Mesodermal cell (in vitro differentiated cells): ENCODE measurements at regions not wholly inside any gene's neighbourhood (a gene's known extent, or its start where the extent isn't known, plus 50 kb on each side); places are given as distances from the start of the nearest gene placed in this dataset.

ENCODE experiments used
- H3K27ac ChIP-seq: 2 replicates; pipeline ENCODE4 v1.7.0; 2013; ENCODE audit warnings: mild to moderate bottlenecking, low read depth, low read length, moderate library complexity; ENCODE audit not compliant: severe bottlenecking
- H3K36me3 ChIP-seq: 2 replicates; pipeline ENCODE4 v1.7.1; 2013; ENCODE audit warnings: mild to moderate bottlenecking, low read length, moderate library complexity; ENCODE audit not compliant: control insufficient read depth, insufficient read depth
- H3K4me1 ChIP-seq: one replicate; pipeline ENCODE4 v1.7.1; 2013; ENCODE audit warnings: mild to moderate bottlenecking, low read length; ENCODE audit not compliant: insufficient read depth, control insufficient read depth, poor library complexity, severe bottlenecking
- H3K4me3 ChIP-seq: 2 replicates; pipeline ENCODE4 v1.7.0; 2013; ENCODE audit warnings: low read length, control low read depth, mild to moderate bottlenecking; ENCODE audit not compliant: insufficient read depth, poor library complexity, severe bottlenecking; ENCODE audit errors: extremely low read depth
- H3K9me3 ChIP-seq: 2 replicates; pipeline ENCODE4 v1.7.1; 2013; ENCODE audit warnings: mild to moderate bottlenecking, low read length, moderate library complexity; ENCODE audit not compliant: control insufficient read depth
- WGBS, 2 experiments: methylation state at CpG; one replicate each; pipeline ENCODE4 v1.1.5; 2013; ENCODE audit warnings: missing lambda C conversion rate in 2 of 2; ENCODE audit not compliant: insufficient coverage in 2 of 2; 5-methylcytosine and 5-hydroxymethylcytosine counted together

DNA sequence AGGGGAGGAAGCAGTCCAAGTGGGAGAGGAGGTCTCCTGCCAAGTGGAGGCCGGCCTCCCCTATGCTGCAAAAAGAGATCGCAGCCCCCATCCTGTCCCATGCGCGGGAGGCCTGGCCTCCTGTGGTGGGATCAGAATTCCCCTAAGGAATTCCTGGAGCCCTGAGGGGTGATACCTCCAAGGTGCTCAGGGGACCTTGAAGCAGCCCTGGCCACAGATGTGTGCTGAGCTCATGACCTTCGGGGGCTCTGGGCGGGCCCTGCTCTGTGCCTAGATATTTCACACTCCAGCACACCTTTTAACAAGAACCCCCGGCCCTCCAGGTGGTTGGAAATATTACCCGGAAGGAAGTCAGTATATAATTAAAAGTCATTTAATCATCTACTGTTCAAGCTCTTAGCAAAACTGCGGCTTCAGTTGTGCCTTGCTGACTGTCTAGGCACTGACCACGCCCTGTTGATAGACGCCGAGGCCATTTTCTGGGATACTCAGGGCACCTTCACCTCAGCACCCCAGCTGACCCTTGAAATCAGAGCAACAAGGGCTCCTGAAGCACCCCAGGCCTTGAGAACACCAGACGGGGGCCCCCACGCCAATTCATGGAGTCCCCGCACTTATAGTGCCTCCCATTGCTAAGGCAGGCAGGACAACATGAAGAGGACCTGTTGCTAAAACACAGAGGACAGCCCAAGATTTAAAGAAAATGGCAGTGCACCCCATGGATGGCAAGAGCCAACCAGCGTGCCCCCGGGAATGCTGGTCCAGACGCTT lies 119.1 kb downstream of the NDUFA10 start:
- WGBS, 2 experiments, result 87 to 91% methylated on average over 13 of the region's 18 CpGs
- no peaks in the 10 kb centered on the region for H3K9me3 ChIP-seq
- H3K27ac ChIP-seq, result no peak overlapping the region
- H3K4me1 ChIP-seq, result peaks cover 5% of the 10 kb centered on the region
- H3K4me3 ChIP-seq, result no peak overlapping the region
- no peaks in the 10 kb centered on the region for H3K36me3 ChIP-seq

DNA sequence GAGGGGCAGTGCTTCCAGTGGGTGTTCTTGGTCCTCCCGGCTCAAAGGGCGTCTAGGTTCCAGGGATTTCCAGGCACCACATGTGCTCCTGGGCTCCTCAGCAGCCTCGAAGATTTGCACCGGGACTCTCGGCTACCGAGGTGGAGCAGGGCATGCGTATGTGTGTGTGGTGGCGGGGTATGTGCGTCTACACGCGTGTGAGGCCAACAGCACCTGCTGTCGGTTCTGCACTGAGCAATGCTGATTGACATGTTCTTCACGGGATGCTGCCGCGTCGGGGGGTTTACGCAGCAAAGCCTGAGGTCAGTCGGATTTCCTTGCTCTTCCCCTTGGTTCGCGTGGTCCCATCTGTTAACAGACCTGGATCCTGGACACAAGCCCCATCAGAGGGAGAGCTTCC lies 119.8 kb downstream of the NDUFA10 start:
- Histone ChIP-seq H3K9me3 (no peaks in the 10 kb centered on the region), H3K4me3 (no peak overlapping the region), H3K4me1 (peaks cover 5% of the 10 kb centered on the region), H3K27ac (no peak overlapping the region), H3K36me3 (no peaks in the 10 kb centered on the region)
- 94 to 95% methylated on average over 19 to 20 of the region's 20 CpGs for WGBS, 2 experiments

DNA sequence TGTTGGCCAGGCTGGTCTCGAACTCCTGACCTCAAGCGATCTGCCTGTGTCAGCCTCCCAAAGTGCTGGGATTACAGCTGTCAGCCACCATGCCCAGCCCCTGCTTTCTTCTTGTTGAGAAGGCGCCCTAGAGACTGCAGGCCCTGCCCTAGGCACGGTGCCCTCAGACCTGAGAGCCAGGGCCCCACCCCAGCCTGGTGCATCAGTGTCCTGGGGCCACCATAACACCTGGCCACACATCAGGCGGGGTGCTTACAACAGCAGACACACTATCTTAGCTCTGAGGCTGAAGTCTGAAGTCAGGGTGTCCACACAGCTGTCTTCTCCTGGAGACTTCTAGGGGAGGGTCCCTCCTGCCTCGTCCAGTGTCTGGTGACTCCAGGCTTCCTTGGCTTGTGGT lies 120.6 kb downstream of the NDUFA10 start:
- no peaks in the 10 kb centered on the region for H3K36me3 ChIP-seq
- H3K9me3 ChIP-seq, result no peaks in the 10 kb centered on the region
- no peak overlapping the region for H3K4me3 ChIP-seq
- peaks cover 5% of the 10 kb centered on the region for H3K4me1 ChIP-seq
- H3K27ac ChIP-seq, result no peak overlapping the region
- 88 to 100% methylated on average over 5 of the region's 6 CpGs for WGBS, 2 experiments

DNA sequence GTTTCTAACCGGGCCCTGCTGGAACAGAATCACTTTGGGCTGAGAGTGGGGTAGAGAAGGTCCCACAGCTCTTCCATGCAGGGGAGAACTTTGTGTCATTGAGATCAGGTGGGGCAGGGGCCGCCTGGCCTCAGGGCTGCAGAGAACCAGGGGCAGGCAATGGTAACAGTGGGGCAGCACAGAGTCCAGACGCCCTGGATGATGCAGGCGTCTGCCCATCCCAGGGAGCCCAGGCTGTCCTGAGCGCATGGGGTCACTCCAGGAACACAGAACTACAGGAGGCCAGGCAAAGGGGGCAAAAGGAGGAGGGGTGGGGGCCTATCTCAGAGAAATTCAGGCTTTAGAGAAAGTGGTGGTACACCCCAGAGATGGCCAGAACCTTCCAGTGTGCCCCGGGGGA lies 121.3 kb downstream of the NDUFA10 start:
- no peak overlapping the region for H3K27ac ChIP-seq
- H3K9me3 ChIP-seq, result no peaks in the 10 kb centered on the region
- H3K4me3 ChIP-seq, result no peak overlapping the region
- WGBS, 2 experiments, result 91 to 96% methylated on average over 4 of the region's 6 CpGs
- H3K4me1 ChIP-seq, result peaks cover 5% of the 10 kb centered on the region
- H3K36me3 ChIP-seq, result no peaks in the 10 kb centered on the region

DNA sequence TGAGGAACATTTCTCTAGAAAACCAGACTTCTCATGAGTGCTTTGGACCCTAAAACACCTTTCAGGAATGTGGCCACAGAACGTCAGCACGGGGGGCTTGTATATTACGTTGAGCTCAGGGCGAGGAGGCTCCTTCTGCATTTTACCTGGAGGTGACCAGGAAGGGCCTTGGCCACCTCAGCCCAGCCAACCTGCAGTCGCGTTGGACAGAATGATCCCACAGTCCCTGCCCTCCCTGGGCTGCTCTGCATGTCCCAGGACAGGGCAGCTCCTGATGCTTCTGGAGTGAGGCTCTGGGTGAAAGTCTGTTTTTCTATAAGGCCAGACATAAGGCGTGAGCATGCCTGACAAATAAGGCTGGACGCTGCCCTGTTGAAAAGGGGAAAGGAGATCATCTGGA lies 121.9 kb downstream of the NDUFA10 start:
- H3K27ac ChIP-seq, result no peak overlapping the region

DNA sequence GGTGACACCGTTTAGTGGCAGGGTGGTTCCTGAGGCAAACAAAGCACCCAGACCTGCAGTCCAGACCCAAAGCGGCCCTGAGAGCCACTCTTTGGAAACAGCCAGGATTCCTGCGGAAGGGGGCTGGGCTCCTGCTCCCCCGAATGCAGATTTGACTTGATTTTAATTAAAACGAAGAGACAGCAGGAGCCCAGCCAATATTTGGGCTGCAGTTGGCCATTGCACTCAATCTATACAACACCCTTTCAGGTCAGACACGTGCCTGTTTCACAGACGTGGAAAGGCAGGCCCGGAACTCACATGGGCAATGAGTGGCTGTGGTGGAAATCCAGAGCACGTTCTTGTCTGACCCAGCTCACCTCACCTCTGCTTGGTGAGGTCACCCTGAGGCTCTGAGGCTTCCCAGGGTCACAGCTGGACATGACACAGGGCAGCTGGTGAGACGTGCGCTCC lies 122.4 kb downstream of the NDUFA10 start:
- Histone ChIP-seq H3K36me3 (no peaks in the 10 kb centered on the region), H3K9me3 (no peaks in the 10 kb centered on the region), H3K27ac (no peak overlapping the region), H3K4me1 (peaks cover 5% of the 10 kb centered on the region), H3K4me3 (no peak overlapping the region)
- WGBS, 2 experiments, result 39 to 48% methylated on average over 6 to 11 of the region's 11 CpGs

More for the DNA sequence above, 121.9 kb downstream of the NDUFA10 start:
- no peaks in the 10 kb centered on the region for H3K36me3 ChIP-seq
- H3K9me3 ChIP-seq, result no peaks in the 10 kb centered on the region
- WGBS, 2 experiments, result 76 to 92% methylated on average over 4 to 6 of the region's 8 CpGs
- peaks cover 5% of the 10 kb centered on the region for H3K4me1 ChIP-seq
- no peak overlapping the region for H3K4me3 ChIP-seq

DNA sequence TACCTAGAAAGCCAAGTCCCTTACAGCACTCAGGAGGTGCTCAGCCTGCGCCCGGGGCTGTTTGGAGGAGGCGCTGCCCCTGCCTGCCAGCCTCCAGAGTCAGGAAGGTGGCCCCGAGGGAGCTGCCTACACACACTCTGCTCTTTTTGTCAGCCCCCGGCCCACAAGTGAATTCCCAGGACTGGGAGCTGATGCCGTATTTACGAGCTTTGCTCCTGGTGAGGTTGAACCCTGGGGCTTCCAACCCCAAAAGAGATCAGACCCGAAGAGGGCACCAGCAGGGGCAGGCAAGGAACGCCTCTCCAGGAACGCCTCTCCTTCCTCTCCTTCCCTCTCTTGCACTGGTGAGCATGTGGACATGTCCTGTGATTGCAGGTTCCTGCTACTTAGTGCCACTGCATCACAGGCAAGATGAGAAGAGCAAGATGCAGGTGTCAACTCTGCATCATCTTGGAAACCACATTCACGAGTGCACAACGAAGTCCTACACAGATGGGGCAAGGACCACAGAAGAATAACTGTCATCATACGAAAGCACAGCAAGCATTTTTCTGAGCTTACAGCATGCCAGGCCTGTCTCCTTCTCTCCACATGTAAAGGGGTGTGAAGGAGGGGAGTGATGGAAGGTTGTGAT lies 126.7 kb downstream of the NDUFA10 start:
- 95 to 97% methylated on average over 10 to 13 of the region's 13 CpGs for WGBS, 2 experiments

DNA sequence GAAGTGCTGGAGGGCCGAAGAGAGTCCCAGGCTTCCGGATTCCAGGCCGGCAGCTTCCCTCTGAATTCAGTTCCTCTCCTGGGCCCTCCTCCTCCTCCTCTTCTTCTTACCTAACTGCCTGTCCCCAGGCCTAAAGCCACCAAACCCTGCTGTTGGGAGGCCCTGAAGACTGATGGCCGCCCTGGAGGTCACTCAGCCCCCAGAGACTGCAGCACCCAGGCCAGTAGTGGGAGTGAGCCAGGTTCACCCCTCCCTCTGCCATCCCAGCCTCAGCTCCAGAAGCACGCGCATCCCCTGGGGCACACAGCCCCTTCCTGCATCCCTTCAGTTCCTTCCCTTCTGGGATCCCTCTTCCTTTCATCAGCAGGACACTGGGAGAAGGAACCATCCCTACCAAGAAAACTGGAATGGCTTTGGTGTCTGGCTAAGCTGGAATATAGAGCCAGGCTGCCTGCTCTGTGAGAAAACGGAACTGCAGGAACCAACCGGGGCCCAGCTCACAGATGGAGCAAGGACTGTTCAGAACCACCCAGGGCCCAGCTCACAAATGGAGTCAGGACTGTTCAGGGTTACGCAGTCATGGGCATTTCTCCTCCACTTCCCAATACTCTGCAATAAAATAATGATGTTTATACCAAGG lies 127.4 kb downstream of the NDUFA10 start:
- 79 to 88% methylated on average over 2 to 6 of the region's 9 CpGs for WGBS, 2 experiments
- Histone ChIP-seq H3K9me3 (no peaks in the 10 kb centered on the region), H3K4me1 (peaks cover 3% of the 10 kb centered on the region), H3K36me3 (no peaks in the 10 kb centered on the region), H3K4me3 (no peak overlapping the region), H3K27ac (no peak overlapping the region)

More for the DNA sequence above, 126.7 kb downstream of the NDUFA10 start:
- Histone ChIP-seq H3K4me3 (no peak overlapping the region), H3K4me1 (peaks cover 5% of the 10 kb centered on the region), H3K9me3 (no peaks in the 10 kb centered on the region), H3K36me3 (no peaks in the 10 kb centered on the region), H3K27ac (no peak overlapping the region)

DNA sequence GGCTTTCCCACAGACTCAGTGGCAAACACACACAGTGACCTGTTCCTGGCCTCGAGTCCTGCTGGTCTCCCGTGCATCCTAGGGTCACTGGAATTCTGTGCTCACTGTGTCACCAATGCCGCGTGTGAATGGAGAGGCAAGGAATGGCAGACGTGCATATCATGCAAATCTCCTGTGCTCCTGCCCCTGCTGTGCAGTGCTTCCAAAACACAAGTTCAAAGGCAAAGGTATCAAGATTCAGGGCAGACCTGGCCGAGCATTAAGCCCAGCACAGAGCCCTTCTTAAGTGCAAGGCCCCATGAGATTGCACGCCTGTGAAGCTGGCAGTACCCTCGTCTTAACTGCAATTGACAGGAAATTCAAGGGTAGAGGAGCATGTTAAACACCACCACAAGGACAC lies 129.1 kb downstream of the NDUFA10 start:
- no peaks in the 10 kb centered on the region for H3K36me3 ChIP-seq
- H3K9me3 ChIP-seq, result no peaks in the 10 kb centered on the region
- no peak overlapping the region for H3K4me3 ChIP-seq
- H3K4me1 ChIP-seq, result no peaks in the 10 kb centered on the region
- H3K27ac ChIP-seq, result no peak overlapping the region
- WGBS, 2 experiments, result 53 to 58% methylated on average over 6 to 8 of the region's 8 CpGs

DNA sequence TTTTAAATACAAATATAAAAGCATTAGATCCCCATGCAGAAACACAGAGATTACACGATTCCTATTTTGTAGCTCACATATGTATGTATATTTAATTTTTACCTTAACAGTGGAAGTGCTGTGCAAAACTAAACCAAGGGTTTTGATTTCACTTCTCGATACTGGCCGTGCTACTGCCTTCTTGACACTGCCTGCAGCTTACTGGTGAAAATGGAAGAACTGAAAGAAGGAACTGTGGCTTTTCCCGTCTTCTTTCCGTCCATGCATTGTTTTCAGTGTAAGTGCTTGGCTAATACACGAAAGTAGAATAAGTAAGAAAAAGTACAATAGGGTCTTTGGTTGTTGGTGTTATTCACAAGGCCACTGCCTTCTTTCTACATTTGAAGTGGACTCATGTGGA lies 129.5 kb downstream of the NDUFA10 start:
- no peak overlapping the region for H3K4me3 ChIP-seq
- H3K9me3 ChIP-seq, result no peaks in the 10 kb centered on the region
- WGBS, 2 experiments, result 88% methylated on average over 3 to 5 of the region's 6 CpGs
- no peaks in the 10 kb centered on the region for H3K36me3 ChIP-seq
- H3K27ac ChIP-seq, result no peak overlapping the region
- H3K4me1 ChIP-seq, result no peaks in the 10 kb centered on the region
